ENCODE measurements at regions not wholly inside any gene's neighbourhood (a gene's known extent, or its start where the extent isn't known, plus 50 kb on each side); places are given as distances from the start of the nearest gene placed in this dataset.
A peak's percentile ranks its signal among the peaks of the same experiment; 100 is the strongest.

- no peaks in the 10 kb centered on the region for H3K4me1 Mint-ChIP-seq (ENCODE audit: unreplicated experiment)
- H3K36me3 Mint-ChIP-seq (ENCODE audit: low read depth, unreplicated experiment): no peaks in the 10 kb centered on the region
- H3K4me3 Mint-ChIP-seq (ENCODE audit: unreplicated experiment): no peak overlapping the region
- H3K27ac Mint-ChIP-seq (ENCODE audit: unreplicated experiment): no peak overlapping the region
- peaks cover 2% of the 10 kb centered on the region for H3K27me3 Mint-ChIP-seq (ENCODE audit: unreplicated experiment)
- peak; percentile 9 for DNase-seq (ENCODE audit: low spot score)
- H3K9me3 Mint-ChIP-seq (ENCODE audit: unreplicated experiment): no peaks in the 10 kb centered on the region
- TF ChIP-seq CTCF (IDR thresholded peaks at IDR 0.05; ENCODE audit: unreplicated experiment): peak; percentile 84
Measured at GRCh38 chr11:81644239-81644840, 1089.3 kb downstream of the FAM181B start.

GRCh38 chr11:81634483-81634882 lies 1099.2 kb downstream of the FAM181B start:
- no peak for TF ChIP-seq CTCF (IDR thresholded peaks at IDR 0.05; ENCODE audit: unreplicated experiment)
- Mint-ChIP-seq H3K27me3 (ENCODE audit: unreplicated experiment) (no peaks in the 10 kb centered on the region), H3K4me1 (ENCODE audit: unreplicated experiment) (no peaks in the 10 kb centered on the region), H3K9me3 (ENCODE audit: unreplicated experiment) (no peaks in the 10 kb centered on the region), H3K4me3 (ENCODE audit: unreplicated experiment) (no peak overlapping the region), H3K27ac (ENCODE audit: unreplicated experiment) (no peak overlapping the region), H3K36me3 (ENCODE audit: low read depth, unreplicated experiment) (no peaks in the 10 kb centered on the region)
- DNase-seq (ENCODE audit: low spot score): no peak

GRCh38 chr11:81602508-81602907 lies 1131.2 kb downstream of the FAM181B start:
- Mint-ChIP-seq H3K36me3 (ENCODE audit: low read depth, unreplicated experiment) (no peaks in the 10 kb centered on the region), H3K4me1 (ENCODE audit: unreplicated experiment) (no peaks in the 10 kb centered on the region), H3K9me3 (ENCODE audit: unreplicated experiment) (no peaks in the 10 kb centered on the region), H3K27me3 (ENCODE audit: unreplicated experiment) (no peaks in the 10 kb centered on the region), H3K4me3 (ENCODE audit: unreplicated experiment) (no peak overlapping the region), H3K27ac (ENCODE audit: unreplicated experiment) (no peak overlapping the region)
- TF ChIP-seq CTCF (IDR thresholded peaks at IDR 0.05; ENCODE audit: unreplicated experiment): no peak
- DNase-seq (ENCODE audit: low spot score): no peak

- H3K9me3 Mint-ChIP-seq (ENCODE audit: unreplicated experiment): no peaks in the 10 kb centered on the region
- no peaks in the 10 kb centered on the region for H3K36me3 Mint-ChIP-seq (ENCODE audit: low read depth, unreplicated experiment)
- no peaks in the 10 kb centered on the region for H3K4me1 Mint-ChIP-seq (ENCODE audit: unreplicated experiment)
- no peak for TF ChIP-seq CTCF (IDR thresholded peaks at IDR 0.05; ENCODE audit: unreplicated experiment)
- no peak overlapping the region for H3K27ac Mint-ChIP-seq (ENCODE audit: unreplicated experiment)
- H3K27me3 Mint-ChIP-seq (ENCODE audit: unreplicated experiment): no peaks in the 10 kb centered on the region
- H3K4me3 Mint-ChIP-seq (ENCODE audit: unreplicated experiment): no peak overlapping the region
- DNase-seq (ENCODE audit: low spot score): no peak
Measured at GRCh38 chr11:81596704-81597103, 1137.0 kb downstream of the FAM181B start.

GRCh38 chr11:81585390-81585933 lies 1148.2 kb downstream of the FAM181B start:
- DNase-seq (ENCODE audit: low spot score): no peak
- Mint-ChIP-seq H3K4me1 (ENCODE audit: unreplicated experiment) (no peaks in the 10 kb centered on the region), H3K36me3 (ENCODE audit: low read depth, unreplicated experiment) (no peaks in the 10 kb centered on the region), H3K27me3 (ENCODE audit: unreplicated experiment) (no peaks in the 10 kb centered on the region), H3K9me3 (ENCODE audit: unreplicated experiment) (no peaks in the 10 kb centered on the region), H3K4me3 (ENCODE audit: unreplicated experiment) (no peak overlapping the region), H3K27ac (ENCODE audit: unreplicated experiment) (no peak overlapping the region)
- no peak for TF ChIP-seq CTCF (IDR thresholded peaks at IDR 0.05; ENCODE audit: unreplicated experiment)
